ENCODE measurements at regions not wholly inside any gene's neighbourhood (a gene's known extent, or its start where the extent isn't known, plus 50 kb on each side); places are given as distances from the start of the nearest gene placed in this dataset.

DNA sequence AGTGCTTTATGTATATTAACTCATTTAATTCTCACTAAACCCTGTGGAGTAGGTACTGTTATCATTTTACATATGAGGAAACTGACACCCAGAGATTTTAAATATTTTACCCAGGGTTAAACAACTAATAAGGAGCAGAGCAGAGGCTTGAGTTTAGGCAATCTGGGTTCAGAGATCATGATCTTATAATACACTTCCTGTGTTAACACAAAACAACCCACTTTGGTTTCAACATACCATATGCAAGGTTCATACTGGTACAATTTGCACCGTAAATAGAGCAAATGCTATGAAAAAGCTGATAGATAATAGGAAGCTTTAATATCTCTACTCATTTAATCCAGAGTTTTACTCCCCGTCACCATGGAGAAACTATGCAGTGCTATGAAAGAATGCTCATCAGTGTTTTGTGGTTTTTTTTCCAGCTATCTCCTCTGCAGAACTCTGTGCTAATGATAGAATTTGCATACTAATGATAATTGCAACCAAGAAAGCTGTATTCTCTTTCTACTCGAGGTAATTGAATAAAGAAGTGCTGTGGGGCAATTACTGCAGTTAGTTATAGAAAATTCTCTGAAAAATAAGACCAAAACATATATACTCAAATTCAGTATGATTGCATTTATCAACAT is 138.8 kb upstream of the MAP9 start:
- Histone ChIP-seq H3K27me3 (ENCODE audit: control insufficient read depth in 2 of 2, insufficient read depth in 2 of 2, low read length in 2 of 2) (no peaks in the 10 kb centered on the region), H4K20me1 (replicated peaks; ENCODE audit: control insufficient read depth, insufficient read depth, low read length) (no peaks in the 10 kb centered on the region), H2AFZ (ENCODE audit: low read depth, low read length) (no peak overlapping the region), H3K36me3 (ENCODE audit: control insufficient read depth, insufficient read depth, low read length) (no peaks in the 10 kb centered on the region), H3K9me3 (replicated peaks; ENCODE audit: control insufficient read depth, insufficient read depth, low read depth, low read length) (no peaks in the 10 kb centered on the region; the same call in 1 of the 2 replicates), H3K4me2 (ENCODE audit: insufficient read depth, low read length) (no peak overlapping the region), H3K9ac (ENCODE audit: insufficient read depth in 1 of 2, low read depth in 2 of 2, low read length in 2 of 2) (no peak overlapping the region), H3K9me1 (ENCODE audit: control insufficient read depth, insufficient read depth, low read length) (no peaks in the 10 kb centered on the region), H3K79me2 (ENCODE audit: control insufficient read depth, insufficient read depth, low read length) (no peaks in the 10 kb centered on the region), H3K4me3 (no peak overlapping the region), H3K27ac (ENCODE audit: extremely low read depth, low read depth, low read length) (no peak overlapping the region), H3K4me1 (replicated peaks in 1 of 2; ENCODE audit: control insufficient read depth in 2 of 2, insufficient read depth in 2 of 2, low read length in 2 of 2) (no peaks in the 10 kb centered on the region)
- in situ Hi-C loops (cut with MboI) (no loop called here), intact Hi-C loops (cut with micrococcal nuclease) (no loop called here)
- FAIRE-seq (no peak), ATAC-seq (no peak), DNase-seq (ENCODE audit: extremely low read depth in 1 of 4, low spot score in 3 of 4) (no peak)
- WGBS (ENCODE audit: insufficient coverage, low coverage, missing lambda C conversion rate), result 4% methylated on average over 3 of the region's 3 CpGs
- ChIA-PET POLR2A (no interaction called here), CTCF (ENCODE audit: low intra/inter-chr PET ratio) (interaction anchor here (0.7 kb wide), 1 partner anchor 9 kb away, joined by 4 read pairs; no protein-coding TSS in a partner anchor)
- BruUV-seq (replicated peaks), result no TSS peak
- TF ChIP-seq SMAD1 (IDR thresholded peaks at IDR 0.05; ENCODE audit: low read depth, low read length, partially characterized antibody) (no peak), ZNF75A (CRISPR knock-in tag; IDR thresholded peaks at IDR 0.05) (no peak), HNRNPK (IDR thresholded peaks at IDR 0.05; ENCODE audit: low read depth, low read length, poor library complexity, severe bottlenecking) (no peak), KAT7 (CRISPR knock-in tag; IDR thresholded peaks at IDR 0.05; ENCODE audit: borderline replicate concordance) (no peak), ZNF407 (IDR thresholded peaks at IDR 0.05; ENCODE audit: low read depth) (no peak), ZNF184 (CRISPR knock-in tag; IDR thresholded peaks at IDR 0.05) (no peak), PRMT5 (CRISPR knock-in tag; IDR thresholded peaks at IDR 0.05) (no peak), SMAD3 (CRISPR knock-in tag; conservative IDR thresholded peaks at IDR 0.05) (no peak), XRCC5 (IDR thresholded peaks at IDR 0.05; ENCODE audit: low read depth, low read length) (no peak), TCF7 (IDR thresholded peaks at IDR 0.05; ENCODE audit: borderline replicate concordance) (no peak), ZNF24 (IDR thresholded peaks at IDR 0.05) (no peak), ZNF263 (CRISPR knock-in tag; IDR thresholded peaks at IDR 0.05; ENCODE audit: borderline replicate concordance) (no peak)
- TF ChIP-seq, protein P1, sequence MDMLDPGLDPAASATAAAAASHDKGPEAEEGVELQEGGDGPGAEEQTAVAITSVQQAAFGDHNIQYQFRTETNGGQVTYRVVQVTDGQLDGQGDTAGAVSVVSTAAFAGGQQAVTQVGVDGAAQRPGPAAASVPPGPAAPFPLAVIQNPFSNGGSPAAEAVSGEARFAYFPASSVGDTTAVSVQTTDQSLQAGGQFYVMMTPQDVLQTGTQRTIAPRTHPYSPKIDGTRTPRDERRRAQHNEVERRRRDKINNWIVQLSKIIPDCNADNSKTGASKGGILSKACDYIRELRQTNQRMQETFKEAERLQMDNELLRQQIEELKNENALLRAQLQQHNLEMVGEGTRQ (CRISPR knock-in tag; IDR thresholded peaks at IDR 0.05), result no peak
- TF ChIP-seq, protein P2, sequence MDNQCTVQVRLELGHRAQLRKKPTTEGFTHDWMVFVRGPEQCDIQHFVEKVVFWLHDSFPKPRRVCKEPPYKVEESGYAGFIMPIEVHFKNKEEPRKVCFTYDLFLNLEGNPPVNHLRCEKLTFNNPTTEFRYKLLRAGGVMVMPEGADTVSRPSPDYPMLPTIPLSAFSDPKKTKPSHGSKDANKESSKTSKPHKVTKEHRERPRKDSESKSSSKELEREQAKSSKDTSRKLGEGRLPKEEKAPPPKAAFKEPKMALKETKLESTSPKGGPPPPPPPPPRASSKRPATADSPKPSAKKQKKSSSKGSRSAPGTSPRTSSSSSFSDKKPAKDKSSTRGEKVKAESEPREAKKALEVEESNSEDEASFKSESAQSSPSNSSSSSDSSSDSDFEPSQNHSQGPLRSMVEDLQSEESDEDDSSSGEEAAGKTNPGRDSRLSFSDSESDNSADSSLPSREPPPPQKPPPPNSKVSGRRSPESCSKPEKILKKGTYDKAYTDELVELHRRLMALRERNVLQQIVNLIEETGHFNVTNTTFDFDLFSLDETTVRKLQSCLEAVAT (IDR thresholded peaks at IDR 0.05), result no peak

Data from K562 (cell line).